HuH-7.5 (cell line): ENCODE measurements at regions not wholly inside any gene's neighbourhood (a gene's known extent, or its start where the extent isn't known, plus 50 kb on each side); places are given as distances from the start of the nearest gene placed in this dataset.

Source experiments
- DNase-seq: peaks from one replicate; pipeline ENCODE4 v3.0.0; 2011; ENCODE audit warnings: low spot score

- DNase-seq: no peak
These were observed 151.4 kb upstream of the FSTL4 start for GRCh38 chr5:133763744-133764143.

DNA sequence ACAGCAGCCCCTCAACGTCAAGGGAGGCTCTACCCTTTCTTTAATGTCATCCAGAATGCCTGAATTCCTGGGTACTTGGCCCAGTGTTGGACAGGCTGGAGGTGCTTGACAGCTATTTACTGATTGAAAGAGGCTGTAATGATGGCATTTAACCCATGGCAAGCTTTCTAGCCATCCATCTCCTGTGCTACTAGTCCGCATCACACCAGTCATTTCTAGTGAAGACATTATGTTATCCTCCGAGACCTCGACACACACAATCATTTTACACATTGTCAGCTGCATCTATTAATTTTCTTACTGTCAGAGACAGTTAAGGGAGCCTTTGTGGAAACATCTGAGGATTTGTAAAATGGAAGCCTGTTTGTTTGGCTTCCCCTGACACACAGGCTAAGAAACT, 149.3 kb upstream of the FSTL4 start:
- no peak for DNase-seq

- DNase-seq: no peak
These were observed 148.2 kb upstream of the FSTL4 start for GRCh38 chr5:133760532-133760931.

DNA sequence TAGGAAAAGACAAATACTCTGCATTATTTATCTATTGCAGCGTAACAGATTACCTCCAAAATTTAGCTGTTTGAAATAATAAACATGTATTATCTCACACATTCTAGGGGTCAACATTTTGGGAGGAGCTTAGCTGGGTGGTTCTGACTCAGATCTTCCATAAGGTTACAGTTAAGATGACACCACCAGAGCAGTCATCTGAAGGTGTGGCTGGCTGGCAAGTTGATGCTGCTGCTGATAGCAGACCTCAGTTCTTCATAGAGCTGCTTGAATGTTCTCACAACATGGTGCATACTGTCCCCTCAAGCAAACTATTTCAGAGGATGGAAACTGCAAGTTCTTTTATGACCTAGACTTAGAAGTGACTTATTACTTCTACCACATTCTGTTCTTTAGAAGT, 146.3 kb upstream of the FSTL4 start:
- DNase-seq: no peak

GRCh38 chr5:133757396-133757945, 145.1 kb upstream of the FSTL4 start:
- no peak for DNase-seq

- DNase-seq: no peak
These were observed 144.4 kb upstream of the FSTL4 start for GRCh38 chr5:133756756-133757155.

GRCh38 chr5:133756036-133756435, 143.7 kb upstream of the FSTL4 start:
- no peak for DNase-seq

- peak; percentile 19 for DNase-seq
These were observed 142.3 kb upstream of the FSTL4 start for GRCh38 chr5:133754575-133755169.

DNA sequence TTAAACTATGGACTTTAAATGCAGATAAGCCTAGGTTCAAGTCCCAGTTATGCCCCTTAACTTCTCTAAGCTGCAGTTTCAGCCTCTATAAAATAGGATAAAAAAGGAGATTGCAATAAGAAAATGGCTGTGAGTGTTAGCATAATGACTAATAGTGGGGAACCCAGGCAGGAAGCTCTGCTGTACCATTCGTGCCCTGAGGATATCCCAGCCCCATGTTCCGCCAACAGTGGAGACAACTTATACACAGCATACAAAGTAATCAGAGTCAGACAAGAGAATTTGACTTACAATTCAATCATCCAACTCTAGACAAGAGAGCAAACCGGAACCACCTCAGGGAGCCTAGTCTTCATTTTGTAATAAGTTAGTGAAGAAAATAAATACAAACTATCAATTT, 141.5 kb upstream of the FSTL4 start:
- DNase-seq: no peak

GRCh38 chr5:133751846-133752245, 139.5 kb upstream of the FSTL4 start:
- no peak for DNase-seq

GRCh38 chr5:133751421-133751820, 139.1 kb upstream of the FSTL4 start:
- no peak for DNase-seq

- no peak for DNase-seq
These were observed 138.5 kb upstream of the FSTL4 start for GRCh38 chr5:133750856-133751255.

- DNase-seq: no peak
These were observed 138.0 kb upstream of the FSTL4 start for GRCh38 chr5:133750356-133750755.

DNA sequence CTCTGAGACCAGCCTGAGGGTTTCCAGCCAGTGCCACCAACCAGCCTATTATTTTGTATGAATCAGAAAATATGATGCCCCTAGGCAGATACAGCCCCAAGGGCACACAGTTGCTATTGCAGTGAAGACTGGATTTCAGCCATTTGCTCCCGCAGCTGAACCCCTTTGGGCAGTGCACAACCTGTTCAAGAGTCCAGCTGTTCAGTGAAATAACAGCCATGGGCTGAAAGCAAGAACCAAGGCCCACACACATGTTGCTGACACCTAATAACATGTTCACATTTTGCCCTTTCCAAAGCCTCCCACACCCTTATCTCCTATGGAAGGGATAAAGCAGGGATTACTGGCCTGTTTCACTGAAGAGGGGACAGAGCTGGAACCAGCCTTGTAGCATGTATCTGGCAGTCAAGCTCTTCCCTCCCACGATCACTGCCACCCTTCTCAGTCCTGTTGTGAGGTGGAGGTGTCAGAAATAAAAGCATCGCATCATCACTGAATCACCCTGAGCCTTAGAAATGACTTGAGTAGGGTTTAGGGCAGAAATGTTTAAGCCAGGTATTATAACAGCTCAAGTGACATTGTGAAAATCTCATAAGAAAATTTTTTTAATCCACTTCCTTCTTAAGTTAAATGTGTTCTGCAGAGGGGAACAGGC, 137.1 kb upstream of the FSTL4 start:
- DNase-seq: no peak

GRCh38 chr5:133746834-133747233, 134.5 kb upstream of the FSTL4 start:
- no peak for DNase-seq

- no peak for DNase-seq
These were observed 132.6 kb upstream of the FSTL4 start for GRCh38 chr5:133744960-133745308.

DNA sequence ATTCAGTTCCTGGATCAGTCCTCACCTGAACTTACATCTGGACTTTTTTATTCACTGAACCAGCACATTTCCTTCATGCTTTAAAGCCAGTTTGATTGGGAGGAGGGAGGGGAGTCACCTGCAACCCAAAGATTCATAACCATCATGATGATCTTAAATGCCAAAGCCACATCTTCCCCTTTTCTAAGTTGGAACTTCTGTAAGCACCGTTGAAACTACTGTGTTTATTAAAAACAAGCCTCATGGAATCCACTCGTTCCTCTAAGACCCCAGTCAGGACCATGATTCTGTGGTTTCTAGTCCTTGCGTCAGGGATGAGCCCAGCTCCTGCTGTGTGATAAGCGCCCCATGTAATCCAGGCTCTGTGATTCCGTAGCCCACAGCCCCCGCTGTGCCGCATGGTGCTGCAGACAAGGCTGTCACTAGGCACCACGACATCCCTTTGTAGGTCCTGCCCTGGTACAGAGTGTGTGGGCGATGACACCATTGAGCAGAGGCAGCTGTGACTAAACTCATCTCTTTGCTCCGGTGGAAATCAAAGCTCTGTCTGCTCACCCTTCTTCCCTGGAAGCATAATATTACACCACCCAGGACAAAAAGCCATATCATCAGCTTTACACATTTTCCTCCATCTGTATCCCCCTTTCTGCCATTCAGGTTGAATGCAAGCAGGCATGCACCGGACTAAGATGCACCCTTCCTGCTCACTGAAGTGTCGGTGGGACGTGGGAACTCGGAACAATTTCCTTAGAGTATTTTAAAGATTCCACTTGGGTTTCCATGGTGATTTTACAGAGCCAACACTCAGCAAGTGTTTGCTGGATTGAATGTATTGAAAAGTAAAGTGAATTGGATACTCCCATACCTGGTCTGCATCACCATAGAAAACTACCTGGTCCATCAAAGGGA, 132.0 kb upstream of the FSTL4 start:
- no peak for DNase-seq

DNA sequence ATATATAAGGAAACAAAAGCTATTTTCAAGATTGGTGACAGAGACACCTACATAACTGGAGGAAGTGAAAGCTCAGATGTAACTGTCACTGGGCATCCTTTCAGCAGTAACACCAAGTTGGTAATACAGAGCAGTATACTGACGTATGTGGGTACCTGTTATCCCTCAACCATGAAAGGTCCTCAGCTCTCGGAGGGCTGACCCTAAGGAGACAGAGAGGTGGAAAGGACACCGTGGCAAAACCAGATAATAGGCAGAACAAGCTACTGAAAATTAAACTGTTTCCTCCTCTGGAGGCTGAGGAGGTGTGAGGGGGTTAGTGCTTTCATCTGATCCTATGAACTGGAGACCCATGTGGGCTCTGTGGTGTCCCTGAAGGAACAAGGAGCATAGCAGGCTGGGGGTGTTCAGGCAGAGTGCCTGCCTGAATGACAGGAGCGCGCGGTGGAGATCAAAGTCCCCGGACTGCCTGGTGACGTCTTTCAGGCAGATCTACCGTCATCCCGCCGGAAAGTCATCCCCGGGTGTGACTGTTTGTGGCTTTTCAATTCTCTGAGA, 130.2 kb upstream of the FSTL4 start:
- DNase-seq: no peak

GRCh38 chr5:133741818-133742355, 129.5 kb upstream of the FSTL4 start:
- no peak for DNase-seq

DNA sequence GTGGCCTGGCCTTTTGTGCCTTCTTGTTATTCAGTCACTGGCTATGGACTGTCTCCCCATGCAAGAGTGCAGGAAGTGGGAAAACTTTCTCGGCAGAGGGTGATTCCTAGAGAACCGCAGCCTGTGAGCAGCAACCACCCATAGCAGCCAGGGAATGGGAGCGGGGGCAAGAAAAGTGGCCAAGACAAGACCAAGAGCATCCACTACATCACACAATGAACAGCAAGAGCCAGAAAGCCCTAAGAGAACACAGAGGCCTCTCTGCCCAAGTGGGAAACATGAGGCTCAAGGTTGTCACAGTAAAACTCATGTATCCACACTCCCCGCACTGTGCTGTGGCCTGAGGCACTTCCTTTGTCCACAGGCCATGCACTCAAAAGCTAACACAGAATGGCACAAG, 129.1 kb upstream of the FSTL4 start:
- no peak for DNase-seq

DNA sequence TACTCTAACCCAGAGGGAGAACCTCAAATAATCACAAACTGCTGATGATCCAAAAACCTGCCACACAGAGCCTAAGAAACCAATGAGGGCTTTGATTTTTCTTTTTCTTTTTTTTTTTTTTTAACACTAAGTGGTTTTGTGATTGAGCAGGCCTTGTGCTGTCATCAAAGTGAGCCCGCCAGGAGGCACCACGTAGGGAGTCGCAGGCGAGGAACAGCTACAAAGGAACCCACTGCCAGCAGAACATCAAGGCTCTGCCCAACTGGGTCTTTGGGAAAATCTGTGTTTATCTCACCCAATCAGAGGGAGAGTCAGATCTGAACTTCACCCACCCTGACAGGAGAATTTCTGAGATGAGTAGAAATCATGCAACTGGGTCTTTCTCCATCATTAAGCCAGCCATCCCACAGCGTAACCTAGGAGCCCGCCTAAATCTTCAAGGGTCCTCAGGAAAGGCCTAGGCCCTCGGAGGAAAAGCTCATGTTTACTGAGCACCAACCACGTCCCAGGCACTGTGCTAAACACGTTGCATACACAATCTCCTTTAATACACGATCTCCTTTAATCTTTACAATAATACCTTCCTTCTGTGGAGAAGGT, 126.9 kb upstream of the FSTL4 start:
- DNase-seq: no peak

DNA sequence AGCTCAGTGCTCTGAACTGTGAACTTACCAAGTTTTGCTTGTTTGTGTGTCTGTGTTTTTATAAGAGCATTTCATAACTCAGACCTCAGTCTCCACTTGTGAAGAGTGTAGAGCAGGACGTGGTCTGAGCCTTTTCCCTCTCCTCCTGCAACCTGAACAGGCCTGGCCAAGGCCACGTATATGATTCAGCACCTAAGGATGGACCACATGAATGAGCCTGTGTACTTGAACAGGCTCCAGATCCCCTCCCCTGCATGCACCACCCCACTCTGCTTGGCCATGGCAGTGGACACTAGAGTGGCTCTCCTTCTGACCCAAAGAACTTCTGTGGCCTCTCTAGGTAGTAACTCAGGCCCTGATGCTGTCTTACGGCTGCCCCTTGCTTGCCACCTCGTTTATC, 125.9 kb upstream of the FSTL4 start:
- DNase-seq: no peak
